ENCODE measurements at regions not wholly inside any gene's neighbourhood (a gene's known extent, or its start where the extent isn't known, plus 50 kb on each side); places are given as distances from the start of the nearest gene placed in this dataset.

DNA sequence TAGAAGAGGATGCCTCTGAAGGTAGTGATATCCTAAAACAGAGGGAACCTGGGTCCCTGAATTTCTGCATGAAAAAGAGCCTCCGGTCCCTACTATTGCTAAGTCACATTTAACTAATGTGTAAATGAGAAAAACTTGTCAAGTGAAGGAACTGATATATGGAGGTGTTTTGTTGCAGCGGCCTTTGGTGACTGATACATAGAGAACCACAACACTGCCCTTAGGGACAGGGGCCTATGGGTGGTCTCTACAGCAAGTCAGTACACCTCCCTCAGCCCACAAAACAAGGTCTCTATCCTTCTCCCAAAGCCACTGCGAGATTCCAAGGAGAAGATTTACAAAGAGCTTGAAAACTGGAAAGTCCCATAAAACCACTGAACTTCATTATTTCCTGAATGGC, 275.3 kb downstream of the SOX9 start:
- no peaks in the 10 kb centered on the region for H3K27me3 Mint-ChIP-seq

GRCh38 chr17:72397223-72397667, 276.4 kb downstream of the SOX9 start:
- ChIA-PET CTCF (ENCODE audit: partially characterized antibody) (no interaction called here), POLR2A (ENCODE audit: partially characterized antibody) (no interaction called here)
- Histone ChIP-seq H3K36me3 (ENCODE audit: insufficient read depth, low read length) (no peaks in the 10 kb centered on the region), H3K4me3 (ENCODE audit: low read length in 2 of 2) (no peak overlapping the region), H3K4me1 (ENCODE audit: insufficient read depth, low read length) (no peaks in the 10 kb centered on the region), H3K27me3 (ENCODE audit: insufficient read depth, low read length) (no peaks in the 10 kb centered on the region), H3K27ac (ENCODE audit: low read depth, low read length) (no peak overlapping the region), H3K9me3 (ENCODE audit: control insufficient read depth in 1 of 2, low read length in 2 of 2) (no peaks in the 10 kb centered on the region)
- DNase-seq = no peak
- no peaks in the 10 kb centered on the region for H3K4me1 Mint-ChIP-seq
- H3K4me3 Mint-ChIP-seq = no peak overlapping the region
- intact Hi-C loops (cut with micrococcal nuclease) = no loop called here
- H3K36me3 Mint-ChIP-seq = no peaks in the 10 kb centered on the region
- no peak overlapping the region for H3K27ac Mint-ChIP-seq
- H3K27me3 Mint-ChIP-seq = no peaks in the 10 kb centered on the region
- peaks cover 0 to 6% (median under 1%) of the 10 kb centered on the region in 8 donors for H3K9me3 Mint-ChIP-seq

More for the DNA sequence above, 275.3 kb downstream of the SOX9 start:
- POLR2A ChIA-PET (ENCODE audit: partially characterized antibody) = no interaction called here
- intact Hi-C loops (cut with micrococcal nuclease) = no loop called here
- Mint-ChIP-seq H3K27ac (no peak overlapping the region), H3K9me3 (peaks cover 0 to 6% (median under 1%) of the 10 kb centered on the region in 8 donors), H3K4me3 (no peak overlapping the region), H3K4me1 (no peaks in the 10 kb centered on the region), H3K36me3 (no peaks in the 10 kb centered on the region)
- Histone ChIP-seq H3K4me3 (ENCODE audit: low read length in 2 of 2) (no peak overlapping the region), H3K36me3 (ENCODE audit: insufficient read depth, low read length) (no peaks in the 10 kb centered on the region), H3K27me3 (ENCODE audit: insufficient read depth, low read length) (no peaks in the 10 kb centered on the region), H3K4me1 (ENCODE audit: insufficient read depth, low read length) (no peaks in the 10 kb centered on the region), H3K27ac (ENCODE audit: low read depth, low read length) (no peak overlapping the region), H3K9me3 (ENCODE audit: control insufficient read depth in 1 of 2, low read length in 2 of 2) (no peaks in the 10 kb centered on the region)
- DNase-seq = no peak
- CTCF ChIA-PET (ENCODE audit: partially characterized antibody) = no interaction called here

DNA sequence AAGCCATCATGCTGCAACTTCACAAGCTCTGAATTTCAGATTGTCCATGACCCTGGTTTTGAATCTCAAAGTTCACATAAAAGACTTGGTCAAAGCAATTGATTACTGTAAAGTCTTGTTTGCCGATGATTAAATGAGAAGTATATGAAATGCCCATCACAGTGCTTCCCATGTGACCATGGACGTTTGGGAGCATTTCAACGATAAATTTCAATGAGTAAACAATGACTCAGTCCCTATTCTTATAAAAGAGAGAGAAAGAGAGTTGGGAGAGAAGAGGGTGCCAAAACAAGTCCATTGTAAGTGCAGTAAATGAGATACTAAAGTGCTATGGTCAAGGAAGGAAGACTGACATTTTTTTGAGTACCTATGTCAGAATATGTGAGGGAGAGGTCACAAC, 276.9 kb downstream of the SOX9 start:
- no peak for DNase-seq
- ChIA-PET POLR2A (ENCODE audit: partially characterized antibody) (no interaction called here), CTCF (ENCODE audit: partially characterized antibody) (no interaction called here)
- intact Hi-C loops (cut with micrococcal nuclease) = no loop called here
- Mint-ChIP-seq H3K4me3 (no peak overlapping the region), H3K4me1 (no peaks in the 10 kb centered on the region), H3K27me3 (no peaks in the 10 kb centered on the region), H3K9me3 (peaks cover 0 to 6% (median under 1%) of the 10 kb centered on the region in 8 donors), H3K27ac (no peak overlapping the region), H3K36me3 (no peaks in the 10 kb centered on the region)
- no peaks in the 10 kb centered on the region for H3K27me3 ChIP-seq (ENCODE audit: insufficient read depth, low read length)
- no peaks in the 10 kb centered on the region for H3K36me3 ChIP-seq (ENCODE audit: insufficient read depth, low read length)
- no peaks in the 10 kb centered on the region for H3K9me3 ChIP-seq (ENCODE audit: control insufficient read depth in 1 of 2, low read length in 2 of 2)
- no peak overlapping the region for H3K27ac ChIP-seq (ENCODE audit: low read depth, low read length)
- H3K4me1 ChIP-seq (ENCODE audit: insufficient read depth, low read length) = no peaks in the 10 kb centered on the region
- no peak overlapping the region for H3K4me3 ChIP-seq (ENCODE audit: low read length in 2 of 2)

DNA sequence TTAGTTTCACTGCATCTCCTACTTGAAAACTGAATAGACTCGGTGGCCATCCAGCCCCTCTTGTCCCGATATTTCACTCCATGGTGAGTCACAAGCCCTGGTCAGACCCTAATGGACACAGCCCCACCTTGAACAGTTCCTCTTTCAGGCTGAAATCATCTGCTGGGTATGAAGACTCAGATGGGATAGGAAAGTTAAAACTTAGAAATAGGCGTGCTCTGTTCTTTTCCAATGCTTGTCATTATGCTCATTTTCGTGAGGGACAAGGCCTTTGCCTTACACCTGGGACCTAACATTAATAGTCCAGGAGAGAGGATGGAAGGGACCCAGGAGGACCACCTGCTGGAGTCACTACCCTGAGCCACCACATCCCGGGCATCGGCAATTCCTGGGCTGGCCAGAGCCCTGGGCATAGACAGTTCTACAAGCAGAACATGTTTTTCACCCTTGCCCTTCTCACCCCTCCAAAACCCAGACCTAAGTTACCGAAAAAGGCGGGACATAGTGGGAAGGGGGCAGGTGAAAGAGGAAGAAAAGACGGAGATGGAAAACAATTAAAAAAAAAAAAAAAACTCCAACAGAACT, 278.3 kb downstream of the SOX9 start:
- DNase-seq = no peak
- Histone ChIP-seq H3K27ac (ENCODE audit: low read depth, low read length) (no peak overlapping the region), H3K36me3 (ENCODE audit: insufficient read depth, low read length) (no peaks in the 10 kb centered on the region), H3K9me3 (ENCODE audit: control insufficient read depth in 1 of 2, low read length in 2 of 2) (no peaks in the 10 kb centered on the region), H3K27me3 (ENCODE audit: insufficient read depth, low read length) (no peaks in the 10 kb centered on the region), H3K4me1 (ENCODE audit: insufficient read depth, low read length) (no peaks in the 10 kb centered on the region), H3K4me3 (ENCODE audit: low read length in 2 of 2) (no peak overlapping the region)
- H3K36me3 Mint-ChIP-seq = no peaks in the 10 kb centered on the region
- no peak overlapping the region for H3K4me3 Mint-ChIP-seq
- no peaks in the 10 kb centered on the region for H3K4me1 Mint-ChIP-seq
- intact Hi-C loops (cut with micrococcal nuclease) = no loop called here
- ChIA-PET CTCF (ENCODE audit: partially characterized antibody) (no interaction called here), POLR2A (ENCODE audit: partially characterized antibody) (no interaction called here)
- H3K27ac Mint-ChIP-seq = no peak overlapping the region
- H3K9me3 Mint-ChIP-seq = peaks cover 0 to 6% (median 2%) of the 10 kb centered on the region in 8 donors
- peaks cover 0 to 4% of the 10 kb centered on the region in 2 donors for H3K27me3 Mint-ChIP-seq

- no peaks in the 10 kb centered on the region for H3K36me3 ChIP-seq (ENCODE audit: insufficient read depth, low read length)
- intact Hi-C loops (cut with micrococcal nuclease) = no loop called here
- H3K27me3 ChIP-seq (ENCODE audit: insufficient read depth, low read length) = no peaks in the 10 kb centered on the region
- no peaks in the 10 kb centered on the region for H3K9me3 ChIP-seq (ENCODE audit: control insufficient read depth in 1 of 2, low read length in 2 of 2)
- ChIA-PET CTCF (ENCODE audit: partially characterized antibody) (no interaction called here), POLR2A (ENCODE audit: partially characterized antibody) (no interaction called here)
- H3K4me1 ChIP-seq (ENCODE audit: insufficient read depth, low read length) = no peaks in the 10 kb centered on the region
- no peak for DNase-seq
- Mint-ChIP-seq H3K4me1 (no peaks in the 10 kb centered on the region), H3K36me3 (no peaks in the 10 kb centered on the region), H3K27me3 (peaks cover 0 to 4% of the 10 kb centered on the region in 2 donors), H3K4me3 (no peak overlapping the region), H3K27ac (no peak overlapping the region), H3K9me3 (peaks cover 0 to 6% (median 2%) of the 10 kb centered on the region in 8 donors)
- H3K4me3 ChIP-seq (ENCODE audit: low read length in 2 of 2) = no peak overlapping the region
- no peak overlapping the region for H3K27ac ChIP-seq (ENCODE audit: low read depth, low read length)
Measured at GRCh38 chr17:72399608-72400487, 279.0 kb downstream of the SOX9 start.

- H3K36me3 Mint-ChIP-seq = no peaks in the 10 kb centered on the region
- H3K4me3 Mint-ChIP-seq = no peak overlapping the region
- intact Hi-C loops (cut with micrococcal nuclease) = no loop called here
Measured at GRCh38 chr17:72400488-72400827, 279.6 kb downstream of the SOX9 start.

DNA sequence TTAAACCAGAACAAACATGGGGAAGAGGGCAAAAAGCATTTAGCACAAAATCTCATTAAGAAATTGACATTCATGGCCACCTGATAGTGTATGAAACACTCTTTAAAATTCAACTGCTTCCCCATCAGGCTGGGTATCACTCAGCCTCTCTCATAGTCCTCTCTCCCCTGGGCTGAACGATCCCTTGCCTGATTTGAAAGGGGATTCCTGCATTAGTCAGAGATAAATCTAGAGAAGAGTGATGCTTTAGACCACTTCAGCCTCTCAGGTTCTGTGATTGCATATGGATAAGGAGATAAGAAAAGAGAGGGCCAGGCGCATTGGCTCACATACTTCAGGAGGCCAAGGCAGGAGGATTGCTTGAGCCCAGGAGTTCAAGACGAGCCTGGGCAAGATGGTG, 280.0 kb downstream of the SOX9 start:
- H3K4me1 Mint-ChIP-seq = no peaks in the 10 kb centered on the region
- no peak overlapping the region for H3K27ac Mint-ChIP-seq
- peaks cover 0 to 4% (median 0%) of the 10 kb centered on the region in 8 donors for H3K9me3 Mint-ChIP-seq
- H3K4me3 Mint-ChIP-seq = no peak overlapping the region
- ChIA-PET POLR2A (ENCODE audit: partially characterized antibody) (interaction anchor here (0.6 kb wide), 1 partner anchor 101 kb away, joined by 3 read pairs; no protein-coding TSS in a partner anchor), CTCF (ENCODE audit: partially characterized antibody) (no interaction called here)
- H3K36me3 Mint-ChIP-seq = no peaks in the 10 kb centered on the region
- Histone ChIP-seq H3K4me3 (ENCODE audit: low read length in 2 of 2) (no peak overlapping the region), H3K9me3 (ENCODE audit: control insufficient read depth in 1 of 2, low read length in 2 of 2) (no peaks in the 10 kb centered on the region), H3K4me1 (ENCODE audit: insufficient read depth, low read length) (no peaks in the 10 kb centered on the region), H3K27me3 (ENCODE audit: insufficient read depth, low read length) (no peaks in the 10 kb centered on the region), H3K36me3 (ENCODE audit: insufficient read depth, low read length) (no peaks in the 10 kb centered on the region), H3K27ac (ENCODE audit: low read depth, low read length) (no peak overlapping the region)
- peaks cover 0 to 4% of the 10 kb centered on the region in 2 donors for H3K27me3 Mint-ChIP-seq
- no peak for DNase-seq
- intact Hi-C loops (cut with micrococcal nuclease) = no loop called here

More at GRCh38 chr17:72400488-72400827, 279.6 kb downstream of the SOX9 start:
- Histone ChIP-seq H3K36me3 (ENCODE audit: insufficient read depth, low read length) (no peaks in the 10 kb centered on the region), H3K4me1 (ENCODE audit: insufficient read depth, low read length) (no peaks in the 10 kb centered on the region), H3K27ac (ENCODE audit: low read depth, low read length) (no peak overlapping the region), H3K27me3 (ENCODE audit: insufficient read depth, low read length) (no peaks in the 10 kb centered on the region), H3K4me3 (ENCODE audit: low read length in 2 of 2) (no peak overlapping the region), H3K9me3 (ENCODE audit: control insufficient read depth in 1 of 2, low read length in 2 of 2) (no peaks in the 10 kb centered on the region)
- ChIA-PET POLR2A (ENCODE audit: partially characterized antibody) (interaction anchor here (0.6 kb wide), 1 partner anchor 102 kb away, joined by 3 read pairs; no protein-coding TSS in a partner anchor), CTCF (ENCODE audit: partially characterized antibody) (no interaction called here)
- no peaks in the 10 kb centered on the region for H3K4me1 Mint-ChIP-seq
- peaks cover 0 to 4% (median under 1%) of the 10 kb centered on the region in 8 donors for H3K9me3 Mint-ChIP-seq
- no peak for DNase-seq
- H3K27me3 Mint-ChIP-seq = peaks cover 0 to 4% of the 10 kb centered on the region in 2 donors
- no peak overlapping the region for H3K27ac Mint-ChIP-seq

Data from CD4-positive, alpha-beta memory T cell (primary cell).